ENCODE measurements at regions not wholly inside any gene's neighbourhood (a gene's known extent, or its start where the extent isn't known, plus 50 kb on each side); places are given as distances from the start of the nearest gene placed in this dataset.

GRCh38 chr3:95354489-95354888 lies 1291.6 kb downstream of the NSUN3 start:
- H3K27ac Mint-ChIP-seq: no peak overlapping the region
- Histone ChIP-seq H3K79me2 (ENCODE audit: insufficient read depth, low read length) (no peaks in the 10 kb centered on the region), H2AFZ (ENCODE audit: insufficient read depth, low read depth, low read length, poor library complexity, severe bottlenecking) (no peak overlapping the region), H3K36me3 (replicated peaks in 1 of 2; ENCODE audit: control insufficient read depth in 1 of 2, insufficient read depth in 2 of 2, low read length in 2 of 2) (no peaks in the 10 kb centered on the region), H3K27ac (ENCODE audit: low read depth in 1 of 2, low read length in 2 of 2) (no peak overlapping the region), H3K4me1 (ENCODE audit: control insufficient read depth in 1 of 2, insufficient read depth in 2 of 2, low read length in 2 of 2) (no peaks in the 10 kb centered on the region), H3K4me3 (replicated peaks in 1 of 3; ENCODE audit: low read depth in 2 of 3, low read length in 3 of 3) (no peak overlapping the region), H3K4me2 (replicated peaks; ENCODE audit: extremely low read depth, low read length, poor library complexity, severe bottlenecking) (no peak overlapping the region), H3K27me3 (ENCODE audit: control insufficient read depth in 2 of 2, insufficient read depth in 2 of 2, low read length in 2 of 2) (no peaks in the 10 kb centered on the region), H3K9me3 (replicated peaks in 1 of 2; ENCODE audit: control insufficient read depth in 1 of 2, insufficient read depth in 1 of 2, low read length in 2 of 2) (peaks cover 0 to 3% of the 10 kb centered on the region in 2 donors), H4K20me1 (ENCODE audit: insufficient read depth, low read length) (no peaks in the 10 kb centered on the region), H3K9ac (ENCODE audit: insufficient read depth, low read length, poor library complexity, severe bottlenecking) (no peak overlapping the region)
- peaks cover 0 to 4% (median 0%) of the 10 kb centered on the region in 7 donors for H3K9me3 Mint-ChIP-seq
- no peak overlapping the region for H3K4me3 Mint-ChIP-seq
- H3K27me3 Mint-ChIP-seq (ENCODE audit: low read depth in 3 of 3): no peaks in the 10 kb centered on the region
- H3K4me1 Mint-ChIP-seq: no peaks in the 10 kb centered on the region
- TF ChIP-seq CTCF (IDR thresholded peaks at IDR 0.05): no peak
- WGBS (ENCODE audit: insufficient coverage): 89% methylated on average over 2 of the region's 2 CpGs
- no peak for DNase-seq
- H3K36me3 Mint-ChIP-seq: no peaks in the 10 kb centered on the region
- intact Hi-C loops (cut with micrococcal nuclease): no loop called here

GRCh38 chr3:95356764-95357501 lies 1294.1 kb downstream of the NSUN3 start:
- Histone ChIP-seq H3K4me2 (replicated peaks; ENCODE audit: extremely low read depth, low read length, poor library complexity, severe bottlenecking) (no peak overlapping the region), H2AFZ (ENCODE audit: insufficient read depth, low read depth, low read length, poor library complexity, severe bottlenecking) (no peak overlapping the region), H3K9me3 (replicated peaks in 1 of 2; ENCODE audit: control insufficient read depth in 1 of 2, insufficient read depth in 1 of 2, low read length in 2 of 2) (peaks cover 0 to 3% of the 10 kb centered on the region in 2 donors), H3K27ac (ENCODE audit: low read depth in 1 of 2, low read length in 2 of 2) (no peak overlapping the region), H3K27me3 (ENCODE audit: control insufficient read depth in 2 of 2, insufficient read depth in 2 of 2, low read length in 2 of 2) (no peaks in the 10 kb centered on the region), H3K4me3 (replicated peaks in 1 of 3; ENCODE audit: low read depth in 2 of 3, low read length in 3 of 3) (no peak overlapping the region), H3K36me3 (replicated peaks in 1 of 2; ENCODE audit: control insufficient read depth in 1 of 2, insufficient read depth in 2 of 2, low read length in 2 of 2) (no peaks in the 10 kb centered on the region), H3K4me1 (ENCODE audit: control insufficient read depth in 1 of 2, insufficient read depth in 2 of 2, low read length in 2 of 2) (no peaks in the 10 kb centered on the region), H3K79me2 (ENCODE audit: insufficient read depth, low read length) (no peaks in the 10 kb centered on the region), H3K9ac (ENCODE audit: insufficient read depth, low read length, poor library complexity, severe bottlenecking) (no peak overlapping the region), H4K20me1 (ENCODE audit: insufficient read depth, low read length) (no peaks in the 10 kb centered on the region)
- WGBS (ENCODE audit: insufficient coverage): 98% methylated on average over 7 of the region's 11 CpGs
- H3K36me3 Mint-ChIP-seq: no peaks in the 10 kb centered on the region
- H3K9me3 Mint-ChIP-seq: peaks cover 0 to 2% (median 1%) of the 10 kb centered on the region in 7 donors
- intact Hi-C loops (cut with micrococcal nuclease): no loop called here
- TF ChIP-seq CTCF (IDR thresholded peaks at IDR 0.05): no peak
- DNase-seq: no peak
- H3K27ac Mint-ChIP-seq: no peak overlapping the region
- no peaks in the 10 kb centered on the region for H3K4me1 Mint-ChIP-seq
- no peaks in the 10 kb centered on the region for H3K27me3 Mint-ChIP-seq (ENCODE audit: low read depth in 3 of 3)
- no peak overlapping the region for H3K4me3 Mint-ChIP-seq

Measured in CD14-positive monocyte (primary cell).